H1 (cell line): ENCODE measurements at regions not wholly inside any gene's neighbourhood (a gene's known extent, or its start where the extent isn't known, plus 50 kb on each side); places are given as distances from the start of the nearest gene placed in this dataset.

Experiments used
- CTCF ChIA-PET: fragments of 300-600 bp; sonication (Branson Sonifier 250); formaldehyde crosslinking; loops from one replicate; lab custom pipeline; 2021; ENCODE audit not compliant: partially characterized antibody; lab: Charles Lee
- POLR2A ChIA-PET: fragments of 300-600 bp; sonication (Branson Sonifier 250); formaldehyde crosslinking; loops from one replicate; lab custom pipeline; 2021; ENCODE audit warnings: inconsistent platforms; ENCODE audit not compliant: partially characterized antibody; lab: Charles Lee
- DNase-seq, 2 experiments: peaks; one replicate each; pipeline versions ENCODE4 v3.0.0 to v3.0.0-alpha.2; 2010 to 2022; ENCODE audit warnings: low spot score in 2 of 2, low read depth in 1 of 2, mixed read lengths in 1 of 2
- FAIRE-seq: peaks from 2 replicates; lab custom pipeline; 2011; peaks lifted over from hg19 to GRCh38; lab: Jason Lieb, UNC
- H2AFZ ChIP-seq: 2 replicates; pipeline ENCODE4 v1.8.1; 2012; ENCODE audit warnings: low read length, inconsistent platforms
- H2AK5ac ChIP-seq: 2 replicates; pipeline ENCODE4 v1.6.1; 2013; ENCODE audit warnings: low read depth, low read length
- H2BK120ac ChIP-seq: replicated peaks from 2 replicates; pipeline ENCODE3; 2013; ENCODE audit warnings: low read depth, low read length, inconsistent platforms
- H2BK12ac ChIP-seq: 2 replicates; pipeline ENCODE4 v1.6.1; 2013; ENCODE audit warnings: low read depth, low read length
- H2BK15ac ChIP-seq: 2 replicates; pipeline ENCODE4 v1.6.1; 2013; ENCODE audit warnings: low read length
- H2BK20ac ChIP-seq: 2 replicates; pipeline ENCODE4 v1.6.1; 2013; ENCODE audit warnings: low read length
- H2BK5ac ChIP-seq: 2 replicates; pipeline ENCODE4 v1.6.1; 2013; ENCODE audit warnings: low read depth, low read length
- H3K14ac ChIP-seq: 2 replicates; pipeline ENCODE4 v1.6.1; 2013; ENCODE audit warnings: inconsistent platforms; ENCODE audit not compliant: insufficient read length
- H3K18ac ChIP-seq: 2 replicates; pipeline ENCODE4 v1.6.1; 2013; ENCODE audit warnings: low read length; ENCODE audit errors: extremely low read depth
- H3K23ac ChIP-seq: 2 replicates; pipeline ENCODE4 v1.6.1; 2013; ENCODE audit warnings: inconsistent platforms; ENCODE audit not compliant: insufficient read length
- H3K23me2 ChIP-seq: 2 replicates; pipeline ENCODE4 v1.6.1; 2013; ENCODE audit warnings: low read depth, low read length
- H3K27ac ChIP-seq: 2 replicates; pipeline ENCODE4 v1.6.1; 2011; ENCODE audit warnings: low read depth, low read length, inconsistent platforms
- H3K27me3 ChIP-seq, 4 experiments: replicated peaks in 1 of 4; 1 replicate in 1 of 4; 2 replicates in 3 of 4; pipeline versions ENCODE4 v1.6.1 to v1.8.1; 2011 to 2013; ENCODE audit warnings: low read length in 3 of 4, mild to moderate bottlenecking in 3 of 4, inconsistent platforms in 2 of 4, mixed read lengths in 2 of 4, moderate library complexity in 1 of 4; ENCODE audit not compliant: control insufficient read depth in 3 of 4, insufficient read depth in 3 of 4; ENCODE audit errors: extremely low read depth in 1 of 4
- H3K36me3 ChIP-seq, 4 experiments: 2 replicates each; pipeline versions ENCODE4 v1.6.1 to v1.8.1; 2011 to 2013; ENCODE audit warnings: mild to moderate bottlenecking in 4 of 4, low read length in 3 of 4, moderate library complexity in 2 of 4, control low read depth in 1 of 4, inconsistent platforms in 1 of 4; ENCODE audit not compliant: insufficient read depth in 4 of 4, control insufficient read depth in 2 of 4
- H3K4ac ChIP-seq: replicated peaks from 2 replicates; pipeline ENCODE3; 2013; ENCODE audit warnings: low read length, low read depth, mixed read lengths, inconsistent platforms; ENCODE audit not compliant: insufficient read length
- H3K4me1 ChIP-seq, 4 experiments: replicated peaks in 1 of 4; 1 replicate in 1 of 4; 2 replicates in 3 of 4; pipeline versions ENCODE4 v1.6.1 to v1.8.1; 2011 to 2013; ENCODE audit warnings: low read length in 3 of 4, inconsistent platforms in 2 of 4, mixed read lengths in 1 of 4; ENCODE audit not compliant: insufficient read depth in 4 of 4, control insufficient read depth in 3 of 4
- H3K4me2 ChIP-seq, 2 experiments: 2 replicates each; pipeline versions ENCODE4 v1.6.1 to v1.8.1; 2011 to 2013; ENCODE audit warnings: low read depth in 2 of 2, low read length in 2 of 2, control low read depth in 1 of 2, inconsistent platforms in 1 of 2, mild to moderate bottlenecking in 1 of 2; ENCODE audit not compliant: insufficient read depth in 1 of 2
- H3K4me3 ChIP-seq, 4 experiments: fragments of 200-600, 300-600 bp in 1 of 4; sonication (generic), shearing (Covaris generic), sonication (Bioruptor Twin) in 1 of 4; 2 replicates each; pipeline versions ENCODE4 v1.5.1 to v1.8.1; 2011 to 2016; ENCODE audit warnings: low read length in 4 of 4, low read depth in 3 of 4, control low read depth in 2 of 4, inconsistent platforms in 2 of 4, mild to moderate bottlenecking in 2 of 4, mixed read lengths in 1 of 4, moderate library complexity in 1 of 4; ENCODE audit not compliant: insufficient read depth in 2 of 4; ENCODE audit errors: extremely low read depth in 1 of 4
- H3K56ac ChIP-seq: replicated peaks from 2 replicates; pipeline ENCODE3; 2013; ENCODE audit warnings: low read depth, mild to moderate bottlenecking, mixed read lengths, low read length, inconsistent platforms; ENCODE audit not compliant: insufficient read length
- H3K79me1 ChIP-seq: 2 replicates; pipeline ENCODE4 v1.6.1; 2013; ENCODE audit warnings: low read depth, low read length, control low read depth
- H3K79me2 ChIP-seq, 2 experiments: 2 replicates each; pipeline versions ENCODE4 v1.6.1 to v1.8.1; 2012 to 2013; ENCODE audit warnings: low read length in 2 of 2, mild to moderate bottlenecking in 2 of 2, inconsistent platforms in 1 of 2; ENCODE audit not compliant: insufficient read depth in 2 of 2, control insufficient read depth in 1 of 2
- H3K9ac ChIP-seq, 4 experiments: replicated peaks in 1 of 4; 1 replicate in 1 of 4; 2 replicates in 3 of 4; pipeline versions ENCODE4 v1.6.1 to v1.8.1; 2011 to 2013; ENCODE audit warnings: low read depth in 3 of 4, low read length in 3 of 4, control low read depth in 2 of 4, mild to moderate bottlenecking in 2 of 4, moderate library complexity in 2 of 4, inconsistent platforms in 1 of 4; ENCODE audit errors: extremely low read depth in 1 of 4
- H3K9me3 ChIP-seq, 2 experiments: 2 replicates each; pipeline versions ENCODE4 v1.6.1 to v1.8.1; 2012 to 2013; ENCODE audit warnings: mild to moderate bottlenecking in 2 of 2, moderate library complexity in 2 of 2, control low read depth in 1 of 2, inconsistent platforms in 1 of 2, low read depth in 1 of 2, low read length in 1 of 2, mixed read lengths in 1 of 2; ENCODE audit not compliant: insufficient read depth in 2 of 2
- H4K20me1 ChIP-seq, 2 experiments: replicated peaks in 1 of 2; 2 replicates each; pipeline versions ENCODE3 to v1.8.1; 2011 to 2013; ENCODE audit warnings: inconsistent platforms in 2 of 2, low read length in 2 of 2, mild to moderate bottlenecking in 1 of 2; ENCODE audit not compliant: insufficient read depth in 2 of 2, control insufficient read depth in 1 of 2
- H4K5ac ChIP-seq: 2 replicates; pipeline ENCODE4 v1.6.1; 2013; ENCODE audit warnings: low read length, low read depth, mixed read lengths, inconsistent platforms; ENCODE audit not compliant: insufficient read length
- H4K8ac ChIP-seq: 2 replicates; pipeline ENCODE4 v1.8.0; 2013; ENCODE audit warnings: mild to moderate bottlenecking, moderate library complexity, low read length, inconsistent platforms; ENCODE audit not compliant: insufficient read depth; ENCODE audit errors: extremely low read depth
- H4K91ac ChIP-seq: replicated peaks from 2 replicates; pipeline ENCODE3; 2013; ENCODE audit warnings: low read length, mixed read lengths, inconsistent platforms; ENCODE audit not compliant: insufficient read length
- BRCA1 ChIP-seq: IDR thresholded peaks from 2 replicates; pipeline ENCODE4 v1.6.1; 2012; ENCODE audit warnings: low read depth, low read length, improper control_type of control experiment
- CBX5 ChIP-seq: fragments of 300-800, 300-1000 bp; sonication (generic); IDR thresholded peaks from 2 replicates; pipeline ENCODE4 v1.7.1; 2016; ENCODE audit warnings: antibody characterized with exemption, low read length, low read depth
- CHD1 ChIP-seq: IDR thresholded peaks from 2 replicates; pipeline ENCODE4 v1.6.1; 2012; ENCODE audit warnings: low read depth, low read length, improper control_type of control experiment
- CREB1 ChIP-seq: IDR thresholded peaks from 2 replicates; pipeline ENCODE4 v1.6.1; 2012; ENCODE audit warnings: inconsistent platforms
- CTBP2 ChIP-seq: IDR thresholded peaks from 2 replicates; pipeline ENCODE4 v1.7.0; 2011; ENCODE audit warnings: borderline replicate concordance, mild to moderate bottlenecking, moderate library complexity, mixed read lengths, low read length; ENCODE audit not compliant: insufficient read depth, insufficient read length
- EGR1 ChIP-seq: IDR thresholded peaks from 2 replicates; pipeline ENCODE4 v1.6.1; 2011; ENCODE audit warnings: low read depth, low read length, borderline replicate concordance
- KDM4A ChIP-seq: IDR thresholded peaks from one replicate; pipeline ENCODE4 v1.7.1; 2012; ENCODE audit warnings: low read depth, mild to moderate bottlenecking, moderate library complexity, low read length, inconsistent platforms; ENCODE audit not compliant: severe bottlenecking
- NANOG ChIP-seq: IDR thresholded peaks from 2 replicates; pipeline ENCODE4 v1.6.1; 2011; ENCODE audit warnings: low read length, low read depth, mild to moderate bottlenecking, inconsistent platforms; ENCODE audit not compliant: insufficient read depth, poor library complexity, severe bottlenecking
- RBBP5 ChIP-seq: IDR thresholded peaks from 2 replicates; pipeline ENCODE4 v1.7.1; 2012; ENCODE audit warnings: low read depth, mild to moderate bottlenecking, inconsistent platforms, low read length, moderate library complexity, borderline replicate concordance
- RFX5 ChIP-seq: IDR thresholded peaks from 2 replicates; pipeline ENCODE4 v1.6.1; 2011; ENCODE audit warnings: low read depth, low read length, improper control_type of control experiment, borderline replicate concordance
- RXRA ChIP-seq: IDR thresholded peaks from 2 replicates; pipeline ENCODE4 v1.6.1; 2011; ENCODE audit warnings: low read depth, mild to moderate bottlenecking, low read length, moderate library complexity; ENCODE audit not compliant: insufficient read depth
- SP2 ChIP-seq: IDR thresholded peaks from 2 replicates; pipeline ENCODE4 v1.6.1; 2012; ENCODE audit warnings: mild to moderate bottlenecking, low read length, inconsistent platforms
- TBP ChIP-seq: IDR thresholded peaks from 2 replicates; pipeline ENCODE4 v1.6.1; 2011; ENCODE audit warnings: low read depth, low read length, improper control_type of control experiment
- USF2 ChIP-seq: IDR thresholded peaks from 2 replicates; pipeline ENCODE4 v1.6.1; 2011; ENCODE audit warnings: low read length, improper control_type of control experiment
- ZNF274 ChIP-seq: IDR thresholded peaks from 2 replicates; pipeline ENCODE4 v1.7.0; 2012; ENCODE audit warnings: low read length, borderline replicate concordance; ENCODE audit errors: extremely low read depth
- WGBS, 2 experiments: shearing (Covaris generic) in 1 of 2; methylation state at CpG; one replicate each; pipeline versions ENCODE4 v1.1.6 to v1.1.7; 2013 to 2015; ENCODE audit warnings: low lambda C conversion rate in 2 of 2, mixed read lengths in 2 of 2, inconsistent platforms in 1 of 2, low coverage in 1 of 2, missing lambda C conversion rate in 1 of 2; ENCODE audit not compliant: insufficient replicate concordance in 2 of 2, insufficient coverage in 1 of 2, insufficient read length in 1 of 2; ENCODE audit errors: extremely low coverage in 1 of 2, missing lambda C conversion rate in 1 of 2; 5-methylcytosine and 5-hydroxymethylcytosine counted together

GRCh38 chr2:129167456-129167855 is 812.0 kb upstream of the RAB6C start:
- no peak overlapping the region for H3K4me3 ChIP-seq
- H3K23me2 ChIP-seq: no peaks in the 10 kb centered on the region
- ChIA-PET POLR2A (no interaction called here), CTCF (no interaction called here)
- no peak overlapping the region for H3K4ac ChIP-seq
- H3K9ac ChIP-seq: no peak overlapping the region
- no peak overlapping the region for H2BK5ac ChIP-seq
- no peak overlapping the region for H2BK120ac ChIP-seq
- no peak overlapping the region for H3K14ac ChIP-seq
- H3K18ac ChIP-seq: no peak overlapping the region
- no peak overlapping the region for H2BK15ac ChIP-seq
- H4K8ac ChIP-seq: no peak overlapping the region
- no peak overlapping the region for H3K23ac ChIP-seq
- WGBS, 2 experiments: 87% methylated on average over 1 of the region's 1 CpG; no CpG with 5 or more reads in 1 of the 2 experiments
- H2BK20ac ChIP-seq: no peak overlapping the region
- H3K56ac ChIP-seq: no peak overlapping the region
- no peaks in the 10 kb centered on the region for H3K79me1 ChIP-seq
- no peaks in the 10 kb centered on the region for H3K9me3 ChIP-seq
- H3K4me2 ChIP-seq: no peak overlapping the region
- H4K20me1 ChIP-seq: no peaks in the 10 kb centered on the region
- H4K5ac ChIP-seq: no peak overlapping the region
- no peaks in the 10 kb centered on the region for H3K79me2 ChIP-seq
- no peak overlapping the region for H2AK5ac ChIP-seq
- no peaks in the 10 kb centered on the region for H3K36me3 ChIP-seq
- H3K27ac ChIP-seq: no peak overlapping the region
- H2BK12ac ChIP-seq: no peak overlapping the region
- no peaks in the 10 kb centered on the region; a peak in 2 of 7 replicates for H3K4me1 ChIP-seq
- H3K27me3 ChIP-seq: no peaks in the 10 kb centered on the region
- no peak overlapping the region for H2AFZ ChIP-seq
- FAIRE-seq (no peak), DNase-seq (no peak)
- no peak overlapping the region for H4K91ac ChIP-seq
- TF ChIP-seq SP2 (no peak), RBBP5 (no peak), KDM4A (no peak), EGR1 (no peak), BRCA1 (no peak), RXRA (no peak), TBP (no peak), ZNF274 (no peak), NANOG (no peak), CBX5 (no peak), USF2 (no peak), CREB1 (no peak), RFX5 (no peak), CTBP2 (no peak), CHD1 (no peak)
